ENCODE measurements at regions not wholly inside any gene's neighbourhood (a gene's known extent, or its start where the extent isn't known, plus 50 kb on each side); places are given as distances from the start of the nearest gene placed in this dataset.
A peak's percentile ranks its signal among the peaks of the same experiment; 100 is the strongest.

DNA sequence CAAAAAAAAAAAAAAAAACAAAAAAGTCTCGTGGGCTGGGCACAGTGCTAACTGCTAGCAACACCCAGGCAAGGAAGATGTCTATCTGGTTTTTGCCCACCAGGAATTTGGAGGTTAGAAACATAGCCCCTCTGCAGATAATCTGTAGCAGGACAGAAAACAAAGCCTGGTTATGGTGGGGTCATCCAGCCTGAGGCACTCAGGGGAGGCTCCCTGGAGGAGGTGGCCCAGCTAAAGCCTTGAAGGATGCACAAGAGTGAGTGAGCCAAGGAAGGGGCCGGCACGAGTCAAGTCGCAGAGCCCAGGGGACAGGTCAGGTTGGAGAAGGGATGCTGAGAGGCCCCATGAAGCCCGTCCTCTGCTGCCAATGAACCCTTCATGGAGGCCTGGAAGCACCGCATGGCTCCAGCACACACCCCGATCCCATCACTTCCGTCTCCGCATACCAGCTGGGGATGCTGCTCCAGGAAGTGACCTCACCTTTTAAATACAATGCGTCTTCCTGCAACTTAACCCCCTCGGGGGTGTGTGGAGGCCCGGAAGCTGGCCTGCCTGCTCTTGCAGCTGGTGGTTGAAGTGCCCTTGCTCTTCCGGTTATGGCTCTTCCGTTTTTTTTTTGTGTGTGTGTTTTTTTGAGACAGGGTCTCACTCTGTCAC is 86.5 kb downstream of the ENGASE start:
- in situ Hi-C loops (cut with HindIII; ENCODE audit: low pct_unique_long_range_greater_than_20kb, low sequenced_read_pairs) = no loop called here
- no peak for TF ChIP-seq JUND (IDR thresholded peaks at IDR 0.05; ENCODE audit: low read depth)
- DNase-seq (ENCODE audit: low read depth in 1 of 2, low spot score in 1 of 2) = peak in 1 of 2 experiments; percentile 37

DNA sequence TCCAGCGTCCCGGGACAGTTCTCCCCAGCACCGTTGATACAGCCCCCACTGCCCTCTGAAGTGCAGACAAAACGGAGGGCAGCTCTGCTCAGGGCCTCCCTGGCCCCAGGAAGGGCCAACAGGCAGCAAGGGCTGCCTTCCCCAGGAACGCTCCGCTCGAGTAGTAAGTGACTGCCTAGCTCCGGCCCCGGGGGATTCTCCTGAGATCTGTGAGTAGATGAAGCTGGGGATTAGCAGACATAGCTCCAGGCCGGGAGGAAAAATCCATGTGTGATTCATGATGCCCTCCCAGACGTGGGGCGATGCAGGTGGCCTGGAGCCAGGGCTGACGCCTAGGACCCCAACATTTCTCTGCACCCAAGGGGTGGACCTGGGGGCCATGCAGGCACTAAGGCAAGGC is 85.3 kb downstream of the ENGASE start:
- DNase-seq (ENCODE audit: low read depth in 1 of 2, low spot score in 1 of 2) = no peak
- in situ Hi-C loops (cut with HindIII; ENCODE audit: low pct_unique_long_range_greater_than_20kb, low sequenced_read_pairs) = no loop called here
- TF ChIP-seq JUND (IDR thresholded peaks at IDR 0.05; ENCODE audit: low read depth) = no peak

DNA sequence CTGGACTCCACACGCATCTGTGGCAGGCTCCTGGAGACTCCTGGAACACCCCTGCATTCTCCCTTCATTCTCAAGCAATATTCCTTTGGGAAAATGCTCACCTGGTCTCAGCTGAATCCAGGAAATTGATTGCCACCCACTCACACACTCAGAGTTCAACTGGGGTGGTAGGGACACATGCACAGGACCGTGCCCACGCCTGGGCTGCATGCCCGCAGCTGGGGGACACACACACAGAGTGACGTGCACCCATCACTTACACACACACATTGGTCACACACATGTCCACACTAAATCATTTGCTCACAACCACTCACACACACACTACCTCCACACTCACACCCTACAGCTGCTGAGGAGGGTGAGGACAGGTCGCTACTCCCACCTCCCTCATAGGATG is 84.8 kb downstream of the ENGASE start:
- no peak for DNase-seq (ENCODE audit: low read depth in 1 of 2, low spot score in 1 of 2)
- no peak for TF ChIP-seq JUND (IDR thresholded peaks at IDR 0.05; ENCODE audit: low read depth)
- in situ Hi-C loops (cut with HindIII; ENCODE audit: low pct_unique_long_range_greater_than_20kb, low sequenced_read_pairs) = no loop called here

DNA sequence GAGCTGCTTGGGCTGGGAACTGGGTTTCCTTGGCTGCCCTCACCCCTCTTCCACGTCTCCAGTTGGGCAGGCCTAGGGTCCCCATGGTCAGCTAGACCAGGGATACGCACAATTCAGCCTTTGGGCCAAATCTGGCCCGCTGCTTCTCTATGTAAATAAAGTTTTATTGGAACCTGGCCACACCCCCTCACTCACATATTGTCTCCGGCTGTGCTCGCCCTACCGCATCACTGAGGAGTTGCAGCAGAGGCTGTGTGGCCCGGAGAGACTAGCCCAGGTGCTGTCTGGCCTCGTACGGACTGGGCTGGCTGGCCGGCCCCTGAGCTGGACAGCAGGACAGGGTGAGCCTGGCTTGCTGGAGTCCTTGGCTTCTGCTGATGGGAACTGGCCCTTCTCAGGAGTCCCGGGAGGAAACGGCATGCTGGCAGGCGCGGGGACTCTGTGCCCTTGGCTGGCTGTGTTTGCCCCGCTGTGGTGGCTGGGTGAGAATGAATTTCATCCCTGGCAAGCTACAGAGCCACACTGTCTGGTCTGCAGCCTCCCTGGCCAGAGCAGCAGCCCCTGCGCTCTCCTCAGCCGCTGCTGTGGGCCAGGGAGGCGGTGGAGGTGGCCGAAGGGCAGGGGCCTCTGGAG is 82.0 kb downstream of the ENGASE start:
- in situ Hi-C loops (cut with HindIII; ENCODE audit: low pct_unique_long_range_greater_than_20kb, low sequenced_read_pairs) = no loop called here
- TF ChIP-seq JUND (IDR thresholded peaks at IDR 0.05; ENCODE audit: low read depth) = no peak
- no peak for DNase-seq (ENCODE audit: low read depth in 1 of 2, low spot score in 1 of 2)

DNA sequence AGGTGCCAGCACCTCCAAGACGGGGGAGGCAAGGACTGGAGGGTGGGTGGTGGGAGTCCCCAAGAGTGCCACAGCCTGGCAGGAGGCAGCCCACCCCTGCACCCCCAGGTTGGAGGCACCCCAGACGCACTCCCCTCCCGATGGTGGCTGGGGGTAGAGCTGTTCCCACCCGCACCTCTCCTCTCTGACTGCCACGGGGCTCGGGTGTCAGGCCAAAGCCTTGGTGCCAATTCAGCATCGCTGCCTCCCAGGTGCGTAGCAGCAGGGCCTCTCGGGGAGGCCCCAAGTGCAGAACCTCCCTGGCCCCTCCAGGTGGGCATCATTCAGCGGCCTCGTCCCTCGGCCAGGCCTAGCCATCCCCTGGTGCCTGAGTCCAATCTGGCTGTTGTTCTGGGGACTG is 81.1 kb downstream of the ENGASE start:
- no peak for DNase-seq (ENCODE audit: low read depth in 1 of 2, low spot score in 1 of 2)
- in situ Hi-C loops (cut with HindIII; ENCODE audit: low pct_unique_long_range_greater_than_20kb, low sequenced_read_pairs) = no loop called here
- TF ChIP-seq JUND (IDR thresholded peaks at IDR 0.05; ENCODE audit: low read depth) = no peak

DNA sequence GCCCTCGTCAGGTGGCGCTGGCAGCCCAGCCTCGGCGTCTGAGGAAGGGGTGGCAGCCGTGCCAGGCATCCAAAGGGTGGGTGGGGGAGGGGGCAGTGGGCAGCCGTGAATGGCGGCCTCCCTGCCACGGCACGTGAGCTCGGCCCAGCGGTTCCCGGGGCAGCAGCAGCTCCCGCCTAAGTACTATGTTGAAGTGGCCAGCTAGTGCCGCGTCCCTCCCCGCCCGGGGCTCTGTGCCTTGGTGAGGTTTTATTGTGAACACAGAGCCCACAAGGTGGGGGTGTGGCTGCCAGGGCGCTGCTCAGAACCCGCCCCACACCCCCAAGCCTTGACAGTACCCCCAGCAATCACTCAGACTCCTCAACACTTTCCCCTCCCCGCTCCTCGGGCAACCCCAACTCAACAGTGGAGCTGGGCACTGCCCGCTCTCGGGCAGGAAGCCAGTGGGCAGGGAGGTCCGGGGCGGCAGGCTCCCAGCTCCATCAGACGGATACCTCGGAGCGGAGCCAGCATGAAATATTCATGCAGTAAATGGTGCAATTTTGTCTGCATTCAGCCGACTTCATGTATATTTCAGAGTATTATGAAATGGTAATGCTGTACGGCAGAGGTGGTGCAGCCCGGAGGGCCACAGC is 80.4 kb downstream of the ENGASE start:
- DNase-seq (ENCODE audit: low read depth in 1 of 2, low spot score in 1 of 2) = no peak
- in situ Hi-C loops (cut with HindIII; ENCODE audit: low pct_unique_long_range_greater_than_20kb, low sequenced_read_pairs) = no loop called here
- TF ChIP-seq JUND (IDR thresholded peaks at IDR 0.05; ENCODE audit: low read depth) = no peak

GRCh38 chr17:79154446-79154845 is 79.8 kb downstream of the ENGASE start:
- in situ Hi-C loops (cut with HindIII; ENCODE audit: low pct_unique_long_range_greater_than_20kb, low sequenced_read_pairs) = no loop called here
- DNase-seq (ENCODE audit: low read depth in 1 of 2, low spot score in 1 of 2) = no peak

DNA sequence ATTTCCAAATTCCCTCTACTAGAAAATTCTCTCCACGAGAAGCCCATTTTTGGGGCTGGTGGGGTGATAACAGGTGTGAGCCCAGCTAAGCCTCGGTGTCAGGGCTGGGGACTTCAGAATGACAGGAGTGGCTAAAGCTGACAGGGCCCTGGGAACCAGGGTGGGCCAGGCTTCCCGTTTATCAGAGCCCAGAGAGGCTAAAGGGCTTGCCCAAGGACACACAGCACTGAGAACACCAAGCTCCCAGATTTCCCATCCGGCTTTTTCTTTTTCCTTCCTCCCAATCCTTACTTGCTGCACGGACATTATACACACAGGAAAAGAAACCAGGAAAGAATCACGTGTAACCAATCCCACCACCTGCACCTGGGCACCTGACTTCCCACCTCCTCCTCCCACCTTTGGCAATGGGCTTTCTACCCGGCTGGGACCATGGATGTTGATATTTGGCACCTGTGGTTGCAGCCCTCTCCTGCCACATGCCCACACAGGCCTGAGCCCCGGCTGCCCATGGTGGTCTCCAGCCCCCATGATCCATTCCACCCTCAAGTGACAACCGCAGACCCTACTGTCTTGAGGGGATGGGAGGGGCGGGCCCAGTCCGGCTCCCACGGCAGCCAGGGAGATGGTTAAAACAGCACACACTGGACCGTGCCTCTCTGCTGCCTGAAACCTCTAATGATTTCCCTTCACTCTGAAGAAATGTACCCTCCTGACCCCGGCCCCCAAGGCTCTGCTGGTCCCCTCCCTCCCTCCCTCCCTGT is 78.9 kb downstream of the ENGASE start:
- in situ Hi-C loops (cut with HindIII; ENCODE audit: low pct_unique_long_range_greater_than_20kb, low sequenced_read_pairs) = no loop called here
- TF ChIP-seq JUND (IDR thresholded peaks at IDR 0.05; ENCODE audit: low read depth) = no peak
- DNase-seq (ENCODE audit: low read depth in 1 of 2, low spot score in 1 of 2) = no peak

More at GRCh38 chr17:79154446-79154845, 79.8 kb downstream of the ENGASE start:
- TF ChIP-seq JUND (IDR thresholded peaks at IDR 0.05; ENCODE audit: low read depth) = no peak

DNA sequence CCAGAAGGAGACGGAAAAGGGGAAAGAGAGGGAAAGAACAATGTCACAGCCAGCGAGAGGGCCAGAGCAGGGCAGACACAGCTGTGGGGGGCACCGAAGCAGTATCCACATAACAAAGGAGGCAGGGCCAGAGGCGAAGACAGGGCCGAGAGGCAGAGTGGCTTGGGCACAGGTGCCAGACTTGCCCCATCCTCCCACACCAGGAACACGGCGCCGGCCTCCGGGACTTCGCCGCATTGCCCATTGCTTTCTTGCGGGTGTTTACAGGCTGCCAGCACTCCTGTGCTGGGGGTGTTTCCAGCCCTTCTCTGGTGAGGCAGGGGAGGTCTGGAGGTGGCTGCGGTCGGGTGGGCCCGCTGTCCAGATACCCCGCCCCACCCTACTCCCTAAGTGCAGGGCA is 78.0 kb downstream of the ENGASE start:
- DNase-seq (ENCODE audit: low read depth in 1 of 2, low spot score in 1 of 2) = no peak
- TF ChIP-seq JUND (IDR thresholded peaks at IDR 0.05; ENCODE audit: low read depth) = no peak
- in situ Hi-C loops (cut with HindIII; ENCODE audit: low pct_unique_long_range_greater_than_20kb, low sequenced_read_pairs) = no loop called here

- in situ Hi-C loops (cut with HindIII; ENCODE audit: low pct_unique_long_range_greater_than_20kb, low sequenced_read_pairs) = no loop called here
- no peak for DNase-seq (ENCODE audit: low read depth in 1 of 2, low spot score in 1 of 2)
- no peak for TF ChIP-seq JUND (IDR thresholded peaks at IDR 0.05; ENCODE audit: low read depth)
These were observed 77.5 kb downstream of the ENGASE start for GRCh38 chr17:79152110-79152509.

- TF ChIP-seq JUND (IDR thresholded peaks at IDR 0.05; ENCODE audit: low read depth) = no peak
- no peak for DNase-seq (ENCODE audit: low read depth in 1 of 2, low spot score in 1 of 2)
- in situ Hi-C loops (cut with HindIII; ENCODE audit: low pct_unique_long_range_greater_than_20kb, low sequenced_read_pairs) = no loop called here
These were observed 76.2 kb downstream of the ENGASE start for GRCh38 chr17:79150799-79151198.

GRCh38 chr17:79150035-79150733 is 75.6 kb downstream of the ENGASE start:
- in situ Hi-C loops (cut with HindIII; ENCODE audit: low pct_unique_long_range_greater_than_20kb, low sequenced_read_pairs) = no loop called here
- DNase-seq (ENCODE audit: low read depth in 1 of 2, low spot score in 1 of 2) = no peak
- no peak for TF ChIP-seq JUND (IDR thresholded peaks at IDR 0.05; ENCODE audit: low read depth)
